ENCODE measurements at regions not wholly inside any gene's neighbourhood (a gene's known extent, or its start where the extent isn't known, plus 50 kb on each side); places are given as distances from the start of the nearest gene placed in this dataset.

DNA sequence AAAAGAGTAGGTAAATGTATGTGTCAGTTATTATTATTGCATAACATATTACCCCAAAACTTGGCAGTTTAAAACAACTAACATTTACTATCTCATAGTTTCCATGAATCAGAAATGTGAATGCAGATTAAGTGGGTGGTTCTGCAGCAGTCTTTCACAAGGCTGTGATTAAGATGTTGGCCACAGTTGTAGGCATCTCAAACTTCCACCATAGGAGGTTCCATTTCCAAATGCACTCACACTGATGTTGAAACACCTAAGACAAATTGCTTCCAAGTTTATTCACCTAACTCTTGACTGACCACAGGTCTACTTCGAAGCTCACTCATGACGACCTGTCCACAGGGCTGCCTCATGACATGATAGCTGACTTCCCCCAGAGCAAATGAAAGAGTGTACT, 360.8 kb downstream of the GRB14 start:
- TF ChIP-seq, protein P1, sequence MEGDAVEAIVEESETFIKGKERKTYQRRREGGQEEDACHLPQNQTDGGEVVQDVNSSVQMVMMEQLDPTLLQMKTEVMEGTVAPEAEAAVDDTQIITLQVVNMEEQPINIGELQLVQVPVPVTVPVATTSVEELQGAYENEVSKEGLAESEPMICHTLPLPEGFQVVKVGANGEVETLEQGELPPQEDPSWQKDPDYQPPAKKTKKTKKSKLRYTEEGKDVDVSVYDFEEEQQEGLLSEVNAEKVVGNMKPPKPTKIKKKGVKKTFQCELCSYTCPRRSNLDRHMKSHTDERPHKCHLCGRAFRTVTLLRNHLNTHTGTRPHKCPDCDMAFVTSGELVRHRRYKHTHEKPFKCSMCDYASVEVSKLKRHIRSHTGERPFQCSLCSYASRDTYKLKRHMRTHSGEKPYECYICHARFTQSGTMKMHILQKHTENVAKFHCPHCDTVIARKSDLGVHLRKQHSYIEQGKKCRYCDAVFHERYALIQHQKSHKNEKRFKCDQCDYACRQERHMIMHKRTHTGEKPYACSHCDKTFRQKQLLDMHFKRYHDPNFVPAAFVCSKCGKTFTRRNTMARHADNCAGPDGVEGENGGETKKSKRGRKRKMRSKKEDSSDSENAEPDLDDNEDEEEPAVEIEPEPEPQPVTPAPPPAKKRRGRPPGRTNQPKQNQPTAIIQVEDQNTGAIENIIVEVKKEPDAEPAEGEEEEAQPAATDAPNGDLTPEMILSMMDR (IDR thresholded peaks at IDR 0.05) = no peak
- TF ChIP-seq POLR2A (IDR thresholded peaks at IDR 0.05; ENCODE audit: low read depth) (no peak), EP300 (IDR thresholded peaks at IDR 0.05) (no peak)

Data from esophagus muscularis mucosa (tissue), 4 donors.